Kidney epithelial cell (primary cell): ENCODE measurements at regions not wholly inside any gene's neighbourhood (a gene's known extent, or its start where the extent isn't known, plus 50 kb on each side); places are given as distances from the start of the nearest gene placed in this dataset.
"Not testable (repeated sequence)": the region's sequence is repeated elsewhere in the genome, so short reads cannot be mapped to it uniquely, and the experiment has no call there.

ENCODE experiments used
- DNase-seq: peaks from one replicate; pipeline ENCODE4 v3.0.0-alpha.2; 2010; ENCODE audit warnings: low read depth
- H3K27me3 ChIP-seq: 2 replicates; pipeline ENCODE4 v1.6.0; 2011; ENCODE audit warnings: low read length; ENCODE audit not compliant: control insufficient read depth, insufficient read depth
- H3K36me3 ChIP-seq: 2 replicates; pipeline ENCODE4 v1.5.1; 2011; ENCODE audit warnings: low read length; ENCODE audit not compliant: control insufficient read depth, insufficient read depth
- H3K4me3 ChIP-seq: 2 replicates; pipeline ENCODE4 v1.5.1; 2011; ENCODE audit warnings: low read depth, mild to moderate bottlenecking, control low read depth, low read length
- CTCF ChIP-seq: IDR thresholded peaks from 2 replicates; pipeline ENCODE4 v1.5.1; 2011; ENCODE audit warnings: mild to moderate bottlenecking, moderate library complexity, low read length, control low read depth, inconsistent platforms; ENCODE audit not compliant: insufficient read depth, poor library complexity, severe bottlenecking

- DNase-seq: no peak
- TF ChIP-seq CTCF: no peak
- Histone ChIP-seq H3K27me3 (no peaks in the 10 kb centered on the region), H3K36me3 (no peaks in the 10 kb centered on the region), H3K4me3 (no peak overlapping the region)
Measured at GRCh38 chr11:107266455-107266854, 191.2 kb downstream of the CWF19L2 start.

- Histone ChIP-seq H3K36me3 (no peaks in the 10 kb centered on the region), H3K27me3 (no peaks in the 10 kb centered on the region), H3K4me3 (no peak overlapping the region)
- no peak for DNase-seq
- TF ChIP-seq CTCF: no peak
Measured at GRCh38 chr11:107265591-107266121, 192.0 kb downstream of the CWF19L2 start.

GRCh38 chr11:107263844-107264563 lies 193.6 kb downstream of the CWF19L2 start:
- Histone ChIP-seq H3K27me3 (no peaks in the 10 kb centered on the region), H3K36me3 (no peaks in the 10 kb centered on the region), H3K4me3 (no peak overlapping the region)
- DNase-seq: no peak
- TF ChIP-seq CTCF: no peak

GRCh38 chr11:107259811-107260221 lies 197.8 kb downstream of the CWF19L2 start:
- H3K36me3 ChIP-seq: no peaks in the 10 kb centered on the region
- no peak for TF ChIP-seq CTCF
- DNase-seq: no peak
- H3K4me3 ChIP-seq: no peak overlapping the region
- no peaks in the 10 kb centered on the region for H3K27me3 ChIP-seq

- Histone ChIP-seq H3K36me3 (no peaks in the 10 kb centered on the region), H3K4me3 (no peak overlapping the region), H3K27me3 (no peaks in the 10 kb centered on the region)
- no peak for TF ChIP-seq CTCF
- no peak for DNase-seq
Measured at GRCh38 chr11:107257710-107258109, 199.9 kb downstream of the CWF19L2 start.

- not testable (repeated sequence) for H3K4me3 ChIP-seq, H3K27me3 ChIP-seq, DNase-seq, H3K36me3 ChIP-seq
Measured at GRCh38 chr11:107253661-107254060, 204.0 kb downstream of the CWF19L2 start.
